Midbrain (tissue), 1 donor: ENCODE measurements at regions not wholly inside any gene's neighbourhood (a gene's known extent, or its start where the extent isn't known, plus 50 kb on each side); places are given as distances from the start of the nearest gene placed in this dataset.

Experiments
- DNase-seq: peaks from one replicate; lab custom pipeline; 2025; lab: John Stamatoyannopoulos, UW

DNA sequence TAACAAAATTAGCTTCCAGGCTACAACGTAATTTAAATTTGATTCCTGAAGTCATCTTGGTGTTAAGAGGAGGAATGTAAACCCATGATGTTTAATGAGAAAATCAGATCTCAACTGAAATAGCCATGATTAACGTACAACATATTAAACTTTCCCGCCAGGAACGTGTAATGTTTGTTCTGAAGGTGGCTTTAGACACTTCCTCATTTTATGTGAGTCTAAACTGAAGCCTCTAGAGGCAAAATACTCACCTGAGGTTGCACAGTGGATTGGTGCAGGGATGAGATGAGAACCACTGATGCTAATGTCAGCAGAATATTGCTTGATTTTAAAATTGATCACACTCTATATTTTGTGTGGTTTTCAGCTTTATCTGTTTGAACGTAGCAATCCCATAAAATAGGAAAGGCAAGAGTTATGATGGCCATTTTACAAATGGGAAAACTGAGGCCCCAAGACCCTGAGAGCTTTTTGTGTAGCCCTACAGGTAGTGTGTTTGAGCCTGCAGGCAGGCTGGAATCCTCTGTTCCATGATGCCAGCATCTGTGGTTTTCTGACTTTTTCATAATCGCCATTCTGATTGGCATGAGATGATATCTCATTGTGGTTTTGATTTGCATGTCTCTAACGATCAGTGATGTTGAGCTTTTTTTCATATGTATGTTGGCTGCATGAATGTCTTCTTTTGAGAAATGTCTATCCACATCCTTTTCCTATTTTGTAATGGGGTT lies 243.7 kb upstream of the BMPER start:
- no peak for DNase-seq

GRCh38 chr7:33666531-33666930 lies 238.8 kb upstream of the BMPER start:
- DNase-seq, result no peak

DNA sequence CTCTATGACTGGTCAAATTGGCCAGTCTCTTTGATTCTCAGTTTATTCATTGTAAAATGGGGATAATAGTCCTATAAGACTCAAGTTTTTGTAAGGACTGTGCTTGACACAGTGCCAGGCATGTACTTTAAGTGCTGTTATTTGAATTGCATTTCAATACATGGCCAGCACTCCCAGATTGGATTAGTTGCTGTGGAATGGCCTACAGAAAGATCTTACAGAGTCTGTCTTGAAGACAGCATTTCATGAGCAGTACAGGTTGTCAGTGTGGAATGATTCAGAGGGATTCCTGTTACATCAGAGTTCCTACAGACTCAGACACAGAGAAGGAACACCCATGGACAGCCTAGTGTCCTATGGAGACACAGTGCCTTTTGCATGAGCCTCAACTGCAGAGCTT lies 238.1 kb upstream of the BMPER start:
- DNase-seq, result no peak

DNA sequence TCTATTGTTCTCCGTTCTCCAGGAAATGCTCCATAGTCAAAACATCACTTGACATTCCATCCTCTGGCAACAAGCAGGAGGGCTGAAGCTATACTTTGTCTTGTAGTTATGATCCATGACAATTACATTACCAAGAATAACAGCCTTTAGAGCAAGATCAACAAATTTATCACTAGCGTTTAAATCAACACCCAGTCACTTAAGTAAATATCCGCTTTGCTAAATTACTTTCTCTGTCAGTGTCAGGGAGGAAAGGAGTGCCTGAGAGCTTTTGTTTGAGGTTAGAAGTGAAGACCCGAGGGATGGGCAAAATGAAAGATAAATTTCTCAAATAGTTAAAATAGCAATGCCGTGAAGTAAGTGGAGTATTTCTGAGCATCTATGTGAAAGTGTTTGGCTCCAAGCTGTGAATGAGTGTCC lies 236.1 kb upstream of the BMPER start:
- DNase-seq, result no peak

DNA sequence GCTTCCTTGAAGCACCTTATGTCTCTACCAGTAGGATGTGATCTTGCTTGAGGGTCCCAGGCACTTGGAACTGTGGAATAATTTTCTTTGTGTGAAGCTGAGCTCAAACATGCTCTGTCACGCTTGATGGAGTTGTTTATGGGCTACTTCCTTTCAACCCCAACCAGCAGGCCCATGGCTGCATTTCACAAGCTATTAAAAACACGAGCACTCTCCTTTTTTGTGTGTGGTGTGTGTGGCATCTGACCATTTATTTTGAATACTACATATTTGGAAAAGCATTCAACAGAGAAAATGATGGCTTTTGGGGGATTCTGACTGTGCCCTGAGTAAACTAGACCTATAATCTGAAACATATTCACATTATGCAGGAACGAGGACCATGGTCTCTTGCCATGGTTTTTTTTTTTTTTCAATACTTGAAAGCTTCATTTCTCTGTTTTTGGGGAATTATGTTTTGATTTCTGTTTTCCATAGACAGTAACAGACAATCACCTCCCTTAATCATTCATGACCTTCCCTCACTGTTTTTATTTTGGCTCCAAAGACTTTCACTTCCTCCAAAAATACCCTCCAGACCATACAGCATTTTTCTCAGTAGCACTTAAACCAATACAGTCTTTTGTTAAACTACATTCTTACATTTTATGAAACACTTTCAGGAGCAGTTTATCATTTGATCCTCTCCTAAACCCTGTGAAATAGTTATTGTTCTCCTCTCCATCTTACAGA lies 233.6 kb upstream of the BMPER start:
- DNase-seq, result no peak

DNA sequence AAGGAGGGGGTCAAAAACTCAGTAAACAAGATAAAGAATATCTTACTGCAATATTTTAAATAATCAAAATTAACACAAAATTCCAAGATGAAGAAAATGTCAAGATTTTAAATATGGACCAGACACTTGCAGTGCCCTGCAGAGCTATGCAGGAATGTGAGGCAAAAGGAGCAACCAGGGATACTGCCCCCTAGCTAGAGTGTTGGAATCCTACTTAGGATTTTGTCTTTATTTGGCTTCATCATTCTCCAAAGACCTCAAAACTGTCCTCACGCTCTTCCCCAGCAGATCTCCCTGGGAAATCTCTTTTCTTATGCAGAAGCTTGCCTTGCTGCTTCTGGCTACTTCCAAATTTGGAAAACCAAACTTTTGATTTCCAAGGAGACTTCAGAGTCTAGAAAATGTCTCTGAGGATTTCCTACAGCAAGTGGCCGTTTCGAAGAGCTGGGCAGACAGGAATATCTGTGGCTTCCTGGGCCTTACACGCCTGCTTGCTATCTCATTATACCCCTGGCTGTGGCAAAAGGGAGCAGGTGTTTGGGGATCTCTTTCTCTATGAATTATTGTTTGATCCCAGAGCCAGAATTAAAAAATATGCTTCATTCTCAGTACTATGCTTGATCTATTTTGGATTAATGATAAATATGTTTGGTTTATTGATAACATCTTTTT lies 232.2 kb upstream of the BMPER start:
- no peak for DNase-seq

GRCh38 chr7:33674804-33675411 lies 230.4 kb upstream of the BMPER start:
- no peak for DNase-seq

DNA sequence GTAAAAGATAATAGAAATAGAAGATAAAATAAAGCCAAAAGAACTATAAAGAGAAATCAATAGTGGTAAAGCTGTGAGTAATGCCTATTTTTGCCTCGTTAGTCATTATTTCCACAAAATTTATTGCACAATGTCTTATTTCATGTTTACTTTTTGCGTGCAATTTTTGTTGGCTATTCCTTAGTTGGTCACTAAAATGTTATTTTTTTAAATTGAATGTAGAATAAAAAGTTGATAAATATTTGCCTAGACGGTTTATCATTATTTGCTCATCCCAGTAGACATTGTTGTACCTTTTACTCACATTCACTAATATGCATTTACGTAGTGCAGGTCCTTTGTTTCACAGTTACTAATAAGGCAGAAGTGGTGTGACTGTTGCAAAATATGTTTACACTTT lies 227.8 kb upstream of the BMPER start:
- no peak for DNase-seq

DNA sequence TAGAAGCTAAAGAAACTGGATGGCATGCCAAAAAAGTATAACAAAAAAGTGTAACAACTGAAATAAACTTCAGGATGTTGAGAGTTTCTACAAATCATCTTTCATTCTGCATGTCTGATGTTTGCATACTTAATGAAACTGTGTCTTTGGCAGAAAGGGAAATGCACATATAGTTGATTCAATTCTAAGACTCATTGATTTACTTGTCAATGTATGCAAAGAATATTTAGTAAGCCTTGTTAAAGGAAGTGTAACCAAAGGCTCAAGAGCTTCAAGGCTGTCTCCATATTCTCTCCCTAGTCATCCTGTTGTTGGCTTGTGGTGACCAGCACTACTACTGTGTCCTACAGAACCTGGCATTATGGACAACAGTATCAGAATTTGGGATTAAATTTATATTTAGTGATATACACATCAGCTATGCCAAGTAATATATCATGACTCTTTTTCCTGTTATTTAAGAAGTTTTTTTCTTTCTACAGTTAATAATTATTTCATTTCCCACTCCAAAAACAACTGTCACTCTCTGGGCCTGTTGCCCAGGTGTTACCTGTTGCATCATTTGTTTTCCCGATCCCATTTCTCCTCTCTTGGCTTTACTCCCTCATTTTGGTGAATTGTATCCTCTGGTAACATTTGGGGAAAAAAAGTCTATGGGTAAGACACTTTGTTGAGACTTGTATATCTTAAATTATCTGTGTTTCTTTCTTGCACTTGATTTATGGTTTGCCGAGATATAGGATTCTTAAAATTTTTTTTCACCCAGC lies 226.6 kb upstream of the BMPER start:
- no peak for DNase-seq

DNA sequence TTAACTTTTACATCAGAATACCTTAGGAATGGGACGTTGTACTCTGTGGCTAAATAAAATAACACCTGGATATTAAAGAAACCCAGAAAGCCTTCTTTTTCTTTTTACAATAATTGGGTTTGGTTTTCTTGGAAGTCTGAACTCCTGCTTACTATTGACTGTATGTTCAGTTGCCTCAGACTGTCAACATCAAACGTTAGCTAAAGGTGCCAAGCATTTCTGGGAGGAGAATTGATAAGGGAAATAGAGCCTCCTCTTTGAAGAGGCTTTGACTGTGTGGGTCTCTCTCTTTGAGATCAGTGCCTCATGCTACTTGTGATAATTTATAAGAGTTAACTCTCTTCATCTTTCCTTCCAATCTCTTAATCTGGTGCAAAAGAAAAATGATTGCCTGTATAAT lies 224.7 kb upstream of the BMPER start:
- DNase-seq, result no peak

- DNase-seq, result no peak
Measured at GRCh38 chr7:33685503-33685902, 219.8 kb upstream of the BMPER start.

DNA sequence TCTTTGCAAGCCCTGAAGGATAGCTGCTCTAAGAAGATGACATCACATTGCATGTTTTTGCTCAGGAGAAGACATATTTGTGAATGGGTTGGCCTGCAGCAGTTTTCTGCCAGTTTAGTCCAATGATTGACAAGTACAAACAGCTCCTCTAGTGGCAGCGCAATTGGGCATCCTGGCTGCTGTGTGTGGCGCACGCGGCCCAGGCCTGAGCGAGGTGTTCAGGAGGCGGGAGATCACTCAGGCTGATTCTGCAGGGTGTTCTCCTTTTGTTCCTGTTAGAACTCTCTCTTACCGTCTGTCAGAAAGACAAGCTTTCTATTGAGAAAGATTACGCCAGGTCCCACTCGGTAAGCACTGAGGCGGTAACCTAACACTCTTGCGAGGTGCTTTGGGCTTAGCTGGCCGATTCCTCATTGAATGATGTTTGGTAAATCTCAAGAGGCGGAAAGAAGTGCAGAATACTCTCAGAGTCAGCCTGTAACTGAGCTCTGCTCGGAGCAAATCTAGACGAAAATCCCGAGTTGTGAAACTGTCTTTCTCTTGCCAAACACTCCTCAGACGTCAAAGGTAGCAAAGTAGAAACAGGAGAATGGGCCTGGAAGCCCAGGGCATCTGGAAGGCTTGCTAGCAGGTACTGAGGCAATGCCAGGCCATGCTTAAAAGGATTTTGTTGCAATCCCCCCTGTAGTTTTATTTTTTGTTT lies 219.2 kb upstream of the BMPER start:
- DNase-seq, result no peak

GRCh38 chr7:33687625-33688024 lies 217.7 kb upstream of the BMPER start:
- DNase-seq, result no peak

- no peak for DNase-seq
Measured at GRCh38 chr7:33691180-33691579, 214.2 kb upstream of the BMPER start.

DNA sequence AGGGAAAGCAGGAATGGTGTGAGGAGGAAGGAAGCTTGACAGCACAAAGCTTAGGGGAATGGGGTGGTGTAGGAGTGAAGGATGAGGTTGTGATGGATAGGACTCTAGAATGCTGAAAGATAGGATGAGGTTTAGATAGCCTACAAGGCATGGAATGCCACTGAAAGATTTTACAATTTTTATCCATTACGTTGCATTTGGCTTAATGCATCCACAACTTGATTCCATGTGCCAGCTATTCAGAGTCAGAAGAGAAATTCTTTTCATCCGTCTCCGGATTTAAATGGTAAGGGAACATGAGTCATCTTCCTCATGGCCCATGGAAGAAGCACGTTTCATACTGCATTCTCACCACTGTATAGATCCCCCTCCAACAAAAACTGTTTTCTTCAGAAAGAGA lies 212.4 kb upstream of the BMPER start:
- no peak for DNase-seq

DNA sequence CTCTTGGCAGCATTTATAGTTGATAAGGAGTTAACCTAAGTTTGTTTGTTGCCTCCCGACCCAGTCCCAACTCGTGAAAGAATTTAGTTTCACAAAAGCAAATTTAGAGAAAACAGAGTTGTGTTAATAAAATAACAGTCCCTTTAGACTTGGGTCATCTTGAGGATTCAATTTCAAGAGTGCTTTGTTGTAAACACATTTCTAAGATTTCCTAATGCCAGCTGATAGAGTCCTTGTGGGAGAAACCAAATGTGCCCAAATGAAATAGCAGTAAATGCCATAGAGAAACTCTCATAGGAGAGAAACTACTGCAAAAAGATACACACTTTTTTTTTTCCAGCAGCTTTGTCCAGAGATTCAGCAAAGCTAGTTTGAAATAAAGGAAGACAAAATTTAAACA lies 211.3 kb upstream of the BMPER start:
- no peak for DNase-seq

DNA sequence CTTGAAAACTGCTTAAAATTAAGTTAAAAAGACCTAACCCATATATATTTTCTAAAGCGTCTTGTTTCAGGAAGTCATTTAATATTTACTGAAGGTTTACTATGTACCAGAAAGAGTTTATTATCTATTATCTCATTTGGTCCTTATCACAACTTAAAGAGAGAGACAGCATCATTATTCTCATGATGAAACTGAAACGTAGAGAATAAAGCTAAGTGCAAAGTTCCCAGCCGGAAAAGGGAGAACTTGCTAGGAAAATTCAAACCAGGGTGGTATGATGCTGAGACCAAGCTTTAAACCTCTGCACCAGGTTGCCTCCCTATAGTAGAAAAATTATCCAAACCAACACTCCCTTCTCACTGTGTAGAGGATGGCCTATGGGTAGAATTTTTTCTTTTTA lies 207.7 kb upstream of the BMPER start:
- no peak for DNase-seq

- no peak for DNase-seq
Measured at GRCh38 chr7:33698041-33698440, 207.3 kb upstream of the BMPER start.

DNA sequence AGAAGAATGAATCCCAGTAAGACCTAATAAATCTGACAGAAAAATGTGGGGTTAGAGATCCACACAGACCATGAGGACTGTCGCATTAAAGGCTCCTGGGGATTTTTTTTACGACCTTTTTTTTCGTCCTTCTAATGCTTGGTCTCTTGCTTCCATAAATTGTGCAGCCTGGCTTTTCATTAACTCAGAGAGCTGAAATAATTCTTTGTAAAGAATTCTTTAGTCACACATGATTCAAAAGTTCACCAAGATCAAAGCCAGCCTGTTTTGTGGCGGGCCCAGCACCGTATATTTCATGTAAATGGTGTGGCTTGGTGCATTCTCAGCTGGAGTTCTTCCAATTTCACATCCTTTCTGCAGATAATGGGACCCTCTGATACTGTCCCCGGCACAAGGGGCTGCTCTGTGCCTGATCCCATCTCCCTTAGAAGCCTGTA lies 206.6 kb upstream of the BMPER start:
- DNase-seq, result no peak

DNA sequence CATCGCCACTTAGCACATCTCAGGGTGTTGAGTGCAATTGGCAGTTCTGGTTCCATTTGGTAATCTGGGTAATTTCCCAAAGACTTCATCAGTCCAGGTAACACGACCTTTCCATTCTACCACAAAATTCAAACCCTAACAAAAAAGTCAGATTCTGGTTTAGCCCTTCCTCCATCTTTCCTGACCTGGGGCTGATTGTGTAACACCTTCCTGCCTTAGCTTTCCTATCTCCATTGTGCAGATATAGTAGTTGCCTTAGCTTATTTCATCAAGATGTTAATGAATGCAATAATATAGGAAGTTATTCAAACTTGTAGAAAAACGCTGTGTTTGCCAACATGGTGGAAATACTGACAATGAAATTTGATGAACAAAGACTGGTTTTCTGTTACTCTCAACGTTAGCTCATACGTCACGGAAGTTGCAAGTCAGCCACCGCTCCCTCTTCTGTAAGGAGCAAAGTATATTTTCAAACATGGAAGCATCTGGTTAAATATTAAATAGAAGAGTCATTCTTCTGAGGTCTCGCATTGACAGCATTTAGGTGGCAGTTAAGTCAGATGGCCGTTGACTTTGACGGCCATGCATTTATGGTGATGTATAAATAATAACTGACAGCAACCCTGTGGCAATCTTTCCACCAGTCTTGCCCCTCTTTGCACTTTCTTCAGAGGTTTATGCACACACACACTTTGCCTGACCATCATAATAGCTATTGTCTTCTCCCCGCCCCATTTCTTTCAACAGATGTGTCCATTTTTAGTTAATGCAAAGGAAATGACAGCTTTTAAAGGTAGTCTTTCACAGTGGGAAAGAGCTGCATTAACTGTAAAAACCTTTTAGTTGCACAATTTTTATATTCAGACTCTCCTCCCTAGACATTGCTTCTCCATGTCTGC lies 205.1 kb upstream of the BMPER start:
- DNase-seq, result no peak
